ENCODE measurements at regions not wholly inside any gene's neighbourhood (a gene's known extent, or its start where the extent isn't known, plus 50 kb on each side); places are given as distances from the start of the nearest gene placed in this dataset.
A peak's percentile ranks its signal among the peaks of the same experiment; 100 is the strongest.

DNA sequence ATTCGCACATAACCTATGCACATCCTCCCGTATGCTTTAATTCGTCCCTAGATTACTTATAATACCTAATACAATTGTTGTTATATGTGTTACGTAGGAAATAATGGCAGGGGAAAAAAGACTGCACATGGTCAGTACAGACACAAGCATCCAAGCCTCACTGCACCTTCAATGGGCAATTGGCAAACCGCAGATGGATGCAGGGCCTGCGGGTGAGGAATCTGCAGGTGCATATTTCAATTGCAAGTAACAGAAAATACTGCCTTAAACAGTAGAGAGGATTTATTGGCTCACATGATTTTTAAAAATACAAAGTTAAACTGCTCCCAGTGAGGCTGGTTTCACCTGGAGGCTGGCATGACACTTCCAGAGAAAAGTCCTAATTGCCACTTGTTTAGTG is 142.1 kb upstream of the MLN start:
- Mint-ChIP-seq H3K4me3 (no peak overlapping the region), H3K4me1 (no peaks in the 10 kb centered on the region), H3K27me3 (peaks cover 8% of the 10 kb centered on the region), H3K36me3 (ENCODE audit: low read depth) (no peaks in the 10 kb centered on the region), H3K27ac (no peak overlapping the region), H3K9me3 (no peaks in the 10 kb centered on the region)
- intact Hi-C loops (cut with micrococcal nuclease): no loop called here
- no peak for DNase-seq

DNA sequence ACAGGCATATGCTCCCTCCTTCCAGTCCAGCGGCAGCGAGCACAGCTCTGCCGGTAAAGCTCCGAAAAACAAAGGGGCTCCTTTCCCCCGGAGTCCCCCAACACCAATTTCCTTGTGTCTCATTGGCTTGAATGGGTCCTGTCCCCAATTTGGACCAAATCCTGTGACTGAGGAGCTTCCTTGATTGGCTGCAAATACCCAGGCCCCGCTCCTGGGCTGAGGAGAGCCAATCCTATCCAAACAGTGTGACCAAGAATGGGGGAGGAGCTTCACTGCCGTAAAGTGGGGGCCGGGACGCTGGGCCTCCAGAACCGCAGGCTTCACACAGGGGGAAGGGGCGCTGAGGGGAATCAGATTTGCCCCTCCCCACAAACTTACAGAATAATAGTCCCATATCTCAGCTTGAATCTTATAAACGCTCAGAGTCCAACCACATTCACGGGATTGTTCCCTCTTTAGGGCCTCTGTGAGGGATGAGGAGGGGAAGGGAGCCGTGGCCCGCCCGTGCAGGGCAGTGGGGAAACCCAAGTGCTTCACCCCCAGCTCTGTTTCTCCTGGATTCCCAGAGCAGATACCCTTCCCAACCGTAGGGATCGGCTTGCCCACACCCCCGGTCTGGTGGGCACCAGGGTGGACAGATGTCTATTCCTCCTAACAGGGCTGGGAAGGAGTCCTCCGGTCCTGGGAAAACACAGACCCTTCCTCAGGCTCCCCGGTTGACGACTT is 141.0 kb upstream of the MLN start:
- intact Hi-C loops (cut with micrococcal nuclease): no loop called here
- H3K4me3 Mint-ChIP-seq: no peak overlapping the region
- H3K4me1 Mint-ChIP-seq: no peaks in the 10 kb centered on the region
- DNase-seq: no peak
- no peak overlapping the region for H3K27ac Mint-ChIP-seq
- no peaks in the 10 kb centered on the region for H3K36me3 Mint-ChIP-seq (ENCODE audit: low read depth)
- peaks cover 15% of the 10 kb centered on the region for H3K27me3 Mint-ChIP-seq
- no peaks in the 10 kb centered on the region for H3K9me3 Mint-ChIP-seq

GRCh38 chr6:33936886-33937285 is 133.1 kb upstream of the MLN start:
- no peak for DNase-seq
- H3K36me3 Mint-ChIP-seq (ENCODE audit: low read depth): no peaks in the 10 kb centered on the region
- peak overlapping the region; percentile 61 for H3K27ac Mint-ChIP-seq
- peaks cover 28% of the 10 kb centered on the region for H3K27me3 Mint-ChIP-seq
- peaks cover 5% of the 10 kb centered on the region for H3K9me3 Mint-ChIP-seq
- intact Hi-C loops (cut with micrococcal nuclease): no loop called here
- H3K4me1 Mint-ChIP-seq: peaks cover 7% of the 10 kb centered on the region
- no peak overlapping the region for H3K4me3 Mint-ChIP-seq

DNA sequence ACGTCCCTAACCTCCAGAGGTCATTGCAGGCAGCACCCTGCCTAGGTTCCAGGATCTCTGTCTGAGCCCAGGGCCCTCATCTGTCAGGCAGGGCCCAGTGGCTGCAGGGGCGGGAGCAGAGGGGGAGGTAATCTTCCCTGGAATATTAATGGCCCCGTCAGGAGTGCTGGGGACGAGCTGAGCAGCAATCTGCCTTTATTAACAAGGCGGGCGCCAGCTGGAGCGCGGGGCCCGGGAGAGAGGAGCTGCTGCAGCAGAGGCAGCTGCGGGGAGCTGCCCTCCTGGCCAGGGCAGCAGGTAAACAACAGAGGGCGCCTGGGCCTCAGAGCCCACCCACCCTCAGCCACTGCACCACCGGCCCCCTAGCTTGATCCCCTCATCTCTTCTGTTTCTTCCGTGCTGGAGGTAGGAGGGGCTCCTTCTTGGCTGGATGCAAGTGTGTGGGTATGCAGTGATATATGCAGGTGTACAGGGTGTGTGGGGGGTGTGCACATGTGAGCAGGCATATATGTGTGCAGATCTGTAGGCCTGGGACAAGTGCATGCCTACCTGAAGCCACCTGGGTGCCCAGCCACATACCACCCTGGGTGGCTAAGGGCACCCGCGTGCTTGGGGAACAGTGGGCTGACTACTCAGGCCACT is 131.8 kb upstream of the MLN start:
- intact Hi-C loops (cut with micrococcal nuclease): no loop called here
- H3K9me3 Mint-ChIP-seq: peaks cover 5% of the 10 kb centered on the region
- H3K36me3 Mint-ChIP-seq (ENCODE audit: low read depth): no peaks in the 10 kb centered on the region
- peak overlapping the region; percentile 38 for H3K27ac Mint-ChIP-seq
- H3K4me1 Mint-ChIP-seq: peaks cover 7% of the 10 kb centered on the region
- no peak overlapping the region for H3K4me3 Mint-ChIP-seq
- no peak for DNase-seq
- peaks cover 28% of the 10 kb centered on the region for H3K27me3 Mint-ChIP-seq

DNA sequence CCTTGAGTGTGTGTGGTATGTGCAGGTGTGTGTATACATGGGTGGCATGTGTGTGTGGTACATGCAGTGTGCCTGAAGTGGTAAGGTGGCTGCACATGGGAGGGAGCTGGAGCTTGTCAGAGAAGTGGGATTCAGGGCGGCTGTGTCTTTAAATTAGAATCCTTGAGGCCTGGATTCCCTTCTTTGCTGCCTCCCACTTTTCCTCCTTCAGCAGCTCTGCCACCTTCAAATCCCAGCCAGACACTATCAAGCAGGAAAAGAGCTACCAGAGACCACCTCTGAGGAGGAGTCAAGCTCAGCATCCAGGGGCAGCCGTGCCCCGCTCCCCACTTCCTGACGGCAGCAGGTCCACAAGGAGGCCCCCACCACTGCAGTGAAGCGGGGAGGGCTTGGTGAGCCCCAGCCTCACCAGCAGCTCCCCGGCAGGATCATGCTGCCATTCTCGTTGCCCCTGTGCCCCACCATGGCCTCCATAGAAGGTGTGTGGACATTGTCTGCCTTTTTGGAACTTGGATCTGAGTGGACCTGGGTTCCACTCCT is 131.0 kb upstream of the MLN start:
- no peak for DNase-seq
- no peak overlapping the region for H3K4me3 Mint-ChIP-seq
- peaks cover 5% of the 10 kb centered on the region for H3K9me3 Mint-ChIP-seq
- no peaks in the 10 kb centered on the region for H3K36me3 Mint-ChIP-seq (ENCODE audit: low read depth)
- no peak overlapping the region for H3K27ac Mint-ChIP-seq
- intact Hi-C loops (cut with micrococcal nuclease): no loop called here
- H3K4me1 Mint-ChIP-seq: peaks cover 7% of the 10 kb centered on the region
- peaks cover 25% of the 10 kb centered on the region for H3K27me3 Mint-ChIP-seq

- Mint-ChIP-seq H3K27me3 (peaks cover 26% of the 10 kb centered on the region), H3K9me3 (peaks cover 5% of the 10 kb centered on the region), H3K27ac (no peak overlapping the region), H3K36me3 (ENCODE audit: low read depth) (no peaks in the 10 kb centered on the region), H3K4me1 (peaks cover 7% of the 10 kb centered on the region), H3K4me3 (no peak overlapping the region)
- intact Hi-C loops (cut with micrococcal nuclease): no loop called here
- no peak for DNase-seq
Measured at GRCh38 chr6:33933101-33933500, 129.3 kb upstream of the MLN start.

- no peak for DNase-seq
- Mint-ChIP-seq H3K36me3 (ENCODE audit: low read depth) (no peaks in the 10 kb centered on the region), H3K27ac (no peak overlapping the region), H3K9me3 (no peaks in the 10 kb centered on the region), H3K27me3 (peaks cover 24% of the 10 kb centered on the region), H3K4me3 (no peak overlapping the region), H3K4me1 (peaks cover 4% of the 10 kb centered on the region)
- intact Hi-C loops (cut with micrococcal nuclease): no loop called here
Measured at GRCh38 chr6:33931799-33932198, 128.0 kb upstream of the MLN start.

- H3K36me3 Mint-ChIP-seq (ENCODE audit: low read depth): no peaks in the 10 kb centered on the region
- no peaks in the 10 kb centered on the region for H3K9me3 Mint-ChIP-seq
- H3K4me1 Mint-ChIP-seq: no peaks in the 10 kb centered on the region
- no peak for DNase-seq
- H3K27me3 Mint-ChIP-seq: peaks cover 24% of the 10 kb centered on the region
- H3K4me3 Mint-ChIP-seq: no peak overlapping the region
- H3K27ac Mint-ChIP-seq: no peak overlapping the region
- intact Hi-C loops (cut with micrococcal nuclease): no loop called here
Measured at GRCh38 chr6:33929575-33930288, 125.9 kb upstream of the MLN start.

- Mint-ChIP-seq H3K27me3 (peaks cover 14% of the 10 kb centered on the region), H3K4me3 (no peak overlapping the region), H3K36me3 (ENCODE audit: low read depth) (no peaks in the 10 kb centered on the region), H3K27ac (no peak overlapping the region), H3K4me1 (no peaks in the 10 kb centered on the region), H3K9me3 (no peaks in the 10 kb centered on the region)
- no peak for DNase-seq
- intact Hi-C loops (cut with micrococcal nuclease): no loop called here
Measured at GRCh38 chr6:33927616-33928015, 123.8 kb upstream of the MLN start.

GRCh38 chr6:33927112-33927511 is 123.3 kb upstream of the MLN start:
- DNase-seq: no peak
- no peak overlapping the region for H3K27ac Mint-ChIP-seq
- no peak overlapping the region for H3K4me3 Mint-ChIP-seq
- no peaks in the 10 kb centered on the region for H3K9me3 Mint-ChIP-seq
- H3K36me3 Mint-ChIP-seq (ENCODE audit: low read depth): no peaks in the 10 kb centered on the region
- intact Hi-C loops (cut with micrococcal nuclease): no loop called here
- no peaks in the 10 kb centered on the region for H3K4me1 Mint-ChIP-seq
- H3K27me3 Mint-ChIP-seq: peaks cover 10% of the 10 kb centered on the region

DNA sequence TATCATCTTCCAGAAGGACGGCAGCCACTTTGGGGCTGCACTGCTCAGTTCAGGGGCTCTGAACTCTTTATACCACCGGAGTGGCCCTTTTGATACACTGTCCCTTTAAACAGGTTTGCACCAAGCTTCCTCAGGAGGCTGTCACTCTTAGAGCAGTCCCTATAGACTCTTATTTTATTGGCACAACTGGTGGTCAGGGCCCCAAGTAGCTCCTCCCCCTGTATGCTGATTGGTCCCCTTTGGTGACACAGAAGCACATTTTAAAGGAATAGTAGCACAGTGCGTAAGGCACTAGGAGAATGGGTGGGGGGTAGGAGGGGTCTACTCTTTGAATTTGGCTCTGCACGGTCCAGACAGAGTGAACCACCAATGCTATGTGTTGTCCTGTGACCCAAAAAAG is 122.6 kb upstream of the MLN start:
- DNase-seq: no peak
- no peak overlapping the region for H3K27ac Mint-ChIP-seq
- H3K4me1 Mint-ChIP-seq: no peaks in the 10 kb centered on the region
- no peaks in the 10 kb centered on the region for H3K9me3 Mint-ChIP-seq
- H3K4me3 Mint-ChIP-seq: no peak overlapping the region
- intact Hi-C loops (cut with micrococcal nuclease): no loop called here
- no peaks in the 10 kb centered on the region for H3K36me3 Mint-ChIP-seq (ENCODE audit: low read depth)
- H3K27me3 Mint-ChIP-seq: peaks cover 6% of the 10 kb centered on the region

GRCh38 chr6:33925936-33926335 is 122.1 kb upstream of the MLN start:
- DNase-seq: no peak
- intact Hi-C loops (cut with micrococcal nuclease): no loop called here
- no peaks in the 10 kb centered on the region for H3K36me3 Mint-ChIP-seq (ENCODE audit: low read depth)

GRCh38 chr6:33925210-33925609 is 121.4 kb upstream of the MLN start:
- Mint-ChIP-seq H3K27ac (no peak overlapping the region), H3K27me3 (peaks cover 2% of the 10 kb centered on the region), H3K4me1 (no peaks in the 10 kb centered on the region)

More at GRCh38 chr6:33925936-33926335, 122.1 kb upstream of the MLN start:
- H3K27ac Mint-ChIP-seq: no peak overlapping the region
- H3K4me3 Mint-ChIP-seq: no peak overlapping the region
- H3K27me3 Mint-ChIP-seq: peaks cover 5% of the 10 kb centered on the region
- no peaks in the 10 kb centered on the region for H3K9me3 Mint-ChIP-seq
- no peaks in the 10 kb centered on the region for H3K4me1 Mint-ChIP-seq

GRCh38 chr6:33924681-33925080 is 120.9 kb upstream of the MLN start:
- H3K27me3 Mint-ChIP-seq: no peaks in the 10 kb centered on the region
- no peak for DNase-seq
- no peak overlapping the region for H3K4me3 Mint-ChIP-seq
- no peak overlapping the region for H3K27ac Mint-ChIP-seq
- intact Hi-C loops (cut with micrococcal nuclease): no loop called here
- no peaks in the 10 kb centered on the region for H3K36me3 Mint-ChIP-seq (ENCODE audit: low read depth)
- no peaks in the 10 kb centered on the region for H3K4me1 Mint-ChIP-seq
- H3K9me3 Mint-ChIP-seq: no peaks in the 10 kb centered on the region

More at GRCh38 chr6:33925210-33925609, 121.4 kb upstream of the MLN start:
- H3K9me3 Mint-ChIP-seq: no peaks in the 10 kb centered on the region
- no peak for DNase-seq
- intact Hi-C loops (cut with micrococcal nuclease): no loop called here
- no peak overlapping the region for H3K4me3 Mint-ChIP-seq
- H3K36me3 Mint-ChIP-seq (ENCODE audit: low read depth): no peaks in the 10 kb centered on the region
